ENCODE measurements at regions not wholly inside any gene's neighbourhood (a gene's known extent, or its start where the extent isn't known, plus 50 kb on each side); places are given as distances from the start of the nearest gene placed in this dataset.

GRCh38 chr3:34361921-34362320 is 563.5 kb downstream of the PDCD6IP start (continued):
- TF ChIP-seq CHD2 (IDR thresholded peaks at IDR 0.05; ENCODE audit: borderline replicate concordance, low read depth, low read length): 0 out of 2 replicates have a peak, but pooled peaks have one; percentile 31
- TF ChIP-seq TCF3 (IDR thresholded peaks at IDR 0.05; ENCODE audit: borderline replicate concordance, insufficient read depth, low read depth, low read length): 0 out of 2 replicates have a peak, but pooled peaks have one; percentile 37
- TF ChIP-seq ASH2L (IDR thresholded peaks at IDR 0.05; ENCODE audit: borderline replicate concordance, low read depth): no peak
- 0 out of 2 replicates have a peak, but pooled peaks have one; percentile 26 for TF ChIP-seq GABPA (IDR thresholded peaks at IDR 0.05; ENCODE audit: low read depth)
- no peak for TF ChIP-seq CEBPB (IDR thresholded peaks at IDR 0.05; ENCODE audit: borderline replicate concordance in 1 of 2, low read depth in 2 of 2, low read length in 2 of 2)
- no peak for TF ChIP-seq CREM (IDR thresholded peaks at IDR 0.05; ENCODE audit: low read depth)
- TF ChIP-seq POU2F2 (IDR thresholded peaks at IDR 0.05; ENCODE audit: borderline replicate concordance, low read depth, low read length): peak; percentile 50; the same call in 1 of the 3 replicates
- peak; percentile 48; the same call in 1 of the 2 replicates for TF ChIP-seq PKNOX1 (IDR thresholded peaks at IDR 0.05)
- no peak for TF ChIP-seq RAD21 (IDR thresholded peaks at IDR 0.05; ENCODE audit: insufficient read depth, low read depth, low read length)
- TF ChIP-seq ATF7 (IDR thresholded peaks at IDR 0.05; ENCODE audit: low read depth): peak; percentile 93
- TF ChIP-seq ZNF24 (IDR thresholded peaks at IDR 0.05): peak; percentile 39; the same call in 1 of the 2 replicates
- TF ChIP-seq MAX (IDR thresholded peaks at IDR 0.05; ENCODE audit: low read depth, low read length): no peak; the same call in 1 of the 2 replicates
- no peak for TF ChIP-seq MXI1 (IDR thresholded peaks at IDR 0.05; ENCODE audit: low read depth, low read length)
- peak; percentile 68 for TF ChIP-seq SKIL (IDR thresholded peaks at IDR 0.05; ENCODE audit: low read depth, poor library complexity, severe bottlenecking)
- peak; percentile 71; the same call in 1 of the 2 replicates for TF ChIP-seq MTA3 (IDR thresholded peaks at IDR 0.05; ENCODE audit: borderline replicate concordance, low read length)
- TF ChIP-seq IRF4 (IDR thresholded peaks at IDR 0.05; ENCODE audit: low read depth, low read length): peak; percentile 77
- TF ChIP-seq PAX5 (IDR thresholded peaks at IDR 0.05; ENCODE audit: borderline replicate concordance, low read depth, low read length): peak; percentile 52; the same call in 1 of the 2 replicates
- TF ChIP-seq JUNB (IDR thresholded peaks at IDR 0.05): no peak; the same call in 1 of the 2 replicates
- TF ChIP-seq HSF1 (IDR thresholded peaks at IDR 0.05; ENCODE audit: low read depth, low read length): no peak
- TF ChIP-seq ZNF207 (IDR thresholded peaks at IDR 0.05; ENCODE audit: borderline replicate concordance): no peak
- peak; percentile 40; the same call in 1 of the 2 replicates for TF ChIP-seq BCL11A (IDR thresholded peaks at IDR 0.05; ENCODE audit: low read depth, low read length)
- TF ChIP-seq JUND (IDR thresholded peaks at IDR 0.05; ENCODE audit: low read depth, low read length): 0 out of 2 replicates have a peak, but pooled peaks have one; percentile 20
- TF ChIP-seq NFIC (IDR thresholded peaks at IDR 0.05; ENCODE audit: low read depth, low read length): peak; percentile 52; the same call in 1 of the 2 replicates
- no peak for TF ChIP-seq CBX5 (IDR thresholded peaks at IDR 0.05; ENCODE audit: low read depth)
- TF ChIP-seq NBN (IDR thresholded peaks at IDR 0.05): peak; percentile 65; the same call in 1 of the 2 replicates
- TF ChIP-seq SPI1 (IDR thresholded peaks at IDR 0.05; ENCODE audit: borderline replicate concordance, insufficient read depth, low read depth, low read length): peak; percentile 15; the same call in 1 of the 2 replicates
- peak; percentile 49; the same call in 1 of the 2 replicates for TF ChIP-seq TBL1XR1 (IDR thresholded peaks at IDR 0.05; ENCODE audit: low read depth, low read length)
- TF ChIP-seq SMC3 (IDR thresholded peaks at IDR 0.05; ENCODE audit: borderline replicate concordance, low read length): peak; percentile 7; the same call in 1 of the 2 replicates
